Chondrocyte (in vitro differentiated cells): ENCODE measurements at regions not wholly inside any gene's neighbourhood (a gene's known extent, or its start where the extent isn't known, plus 50 kb on each side); places are given as distances from the start of the nearest gene placed in this dataset.

ENCODE experiments used
- DNase-seq: peaks from one replicate; pipeline ENCODE4 v3.0.0; 2021; ENCODE audit warnings: mixed read lengths, low spot score
- H3K27ac Mint-ChIP-seq: one replicate; pipeline ENCODE4 v1.8.0; 2021; ENCODE audit warnings: mild to moderate bottlenecking, moderate library complexity, mixed read lengths; ENCODE audit not compliant: unreplicated experiment
- H3K27me3 Mint-ChIP-seq: 2 replicates; pipeline ENCODE4 v1.8.0; 2021; ENCODE audit warnings: low read depth, mixed read lengths
- H3K36me3 Mint-ChIP-seq: 2 replicates; pipeline ENCODE4 v1.8.0; 2021; ENCODE audit warnings: low read depth, mixed read lengths
- H3K4me1 Mint-ChIP-seq: 2 replicates; pipeline ENCODE4 v1.8.0; 2021; ENCODE audit warnings: low read depth, mild to moderate bottlenecking, mixed read lengths
- H3K4me3 Mint-ChIP-seq: one replicate; pipeline ENCODE4 v1.8.0; 2021; ENCODE audit warnings: mild to moderate bottlenecking, moderate library complexity, mixed read lengths; ENCODE audit not compliant: unreplicated experiment
- H3K9me3 Mint-ChIP-seq: 2 replicates; pipeline ENCODE4 v1.8.0; 2021; ENCODE audit warnings: low read depth, mixed read lengths
- CTCF ChIP-seq: fragments of 200-600 bp; sonication (generic); IDR thresholded peaks from 2 replicates; pipeline ENCODE4 v1.5.0; 2021; ENCODE audit warnings: antibody characterized with exemption, mild to moderate bottlenecking, moderate library complexity

GRCh38 chr21:27740084-27740483 is 773.2 kb upstream of the ADAMTS5 start:
- TF ChIP-seq CTCF, result no peak
- DNase-seq, result no peak
- H3K4me3 Mint-ChIP-seq, result no peak overlapping the region
- no peak overlapping the region for H3K27ac Mint-ChIP-seq
- H3K27me3 Mint-ChIP-seq, result peaks cover 3% of the 10 kb centered on the region
- peaks cover 15% of the 10 kb centered on the region for H3K9me3 Mint-ChIP-seq
- peaks cover 2% of the 10 kb centered on the region for H3K36me3 Mint-ChIP-seq
- H3K4me1 Mint-ChIP-seq, result no peaks in the 10 kb centered on the region

GRCh38 chr21:27739187-27739586 is 772.3 kb upstream of the ADAMTS5 start:
- peaks cover under 1% of the 10 kb centered on the region for H3K27me3 Mint-ChIP-seq
- H3K27ac Mint-ChIP-seq, result no peak overlapping the region
- peaks cover 15% of the 10 kb centered on the region for H3K9me3 Mint-ChIP-seq
- H3K4me3 Mint-ChIP-seq, result no peak overlapping the region
- peaks cover under 1% of the 10 kb centered on the region for H3K36me3 Mint-ChIP-seq
- TF ChIP-seq CTCF, result no peak
- H3K4me1 Mint-ChIP-seq, result peaks cover 5% of the 10 kb centered on the region
- no peak for DNase-seq

- H3K4me3 Mint-ChIP-seq, result no peak overlapping the region
- TF ChIP-seq CTCF, result no peak
These were observed 768.8 kb upstream of the ADAMTS5 start for GRCh38 chr21:27735699-27736098.

DNA sequence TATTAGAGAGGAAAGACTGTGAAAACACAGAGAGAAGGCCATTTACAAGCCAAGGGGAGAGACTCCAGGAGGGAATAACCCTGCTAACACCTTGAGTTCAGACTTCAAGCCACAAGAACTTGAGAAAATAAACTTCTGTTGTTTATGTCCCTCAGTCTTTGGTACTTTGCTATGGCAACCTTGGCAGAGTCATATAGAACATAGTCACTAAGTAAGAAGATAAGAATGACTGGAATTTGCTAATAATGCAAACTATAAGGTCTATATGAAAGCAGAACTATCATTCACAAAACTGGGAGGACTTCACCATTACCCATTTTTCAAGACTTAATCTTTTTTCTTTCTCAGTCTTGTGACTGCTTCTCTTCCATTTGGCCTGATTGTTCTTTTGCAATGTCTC is 767.3 kb upstream of the ADAMTS5 start:
- no peak for DNase-seq
- H3K27ac Mint-ChIP-seq, result peak overlapping the region; percentile 29
- no peak for TF ChIP-seq CTCF
- peaks cover 9% of the 10 kb centered on the region for H3K4me1 Mint-ChIP-seq
- no peak overlapping the region for H3K4me3 Mint-ChIP-seq
- no peaks in the 10 kb centered on the region for H3K27me3 Mint-ChIP-seq
- peaks cover 12% of the 10 kb centered on the region for H3K9me3 Mint-ChIP-seq
- no peaks in the 10 kb centered on the region for H3K36me3 Mint-ChIP-seq

More at GRCh38 chr21:27735699-27736098, 768.8 kb upstream of the ADAMTS5 start:
- Mint-ChIP-seq H3K9me3 (peaks cover 9% of the 10 kb centered on the region), H3K4me1 (peaks cover 9% of the 10 kb centered on the region), H3K27ac (no peak overlapping the region), H3K27me3 (no peaks in the 10 kb centered on the region), H3K36me3 (no peaks in the 10 kb centered on the region)
- DNase-seq, result no peak

DNA sequence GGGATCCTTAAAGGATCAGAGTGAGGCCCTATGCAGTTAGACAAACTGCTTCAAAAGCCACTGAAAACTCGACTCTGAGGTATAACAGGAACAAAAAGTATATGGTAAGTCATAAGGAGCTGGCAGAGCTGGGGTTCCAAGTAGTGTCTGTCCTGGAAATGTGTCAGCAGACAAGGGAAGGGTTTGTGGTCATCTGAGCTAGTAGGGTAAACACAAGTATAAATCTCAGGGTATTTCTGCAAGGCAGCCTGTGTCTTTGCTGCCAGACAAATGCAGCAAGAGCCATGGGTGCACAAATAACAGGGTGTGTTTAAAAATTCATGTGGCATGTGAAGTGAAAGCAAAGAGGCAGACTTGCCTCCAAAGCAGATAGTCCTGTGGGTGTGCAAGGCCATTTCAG is 759.0 kb upstream of the ADAMTS5 start:
- peaks cover 7% of the 10 kb centered on the region for H3K4me1 Mint-ChIP-seq
- no peak for TF ChIP-seq CTCF
- H3K27ac Mint-ChIP-seq, result no peak overlapping the region
- peaks cover 2% of the 10 kb centered on the region for H3K36me3 Mint-ChIP-seq
- DNase-seq, result no peak
- peaks cover 19% of the 10 kb centered on the region for H3K9me3 Mint-ChIP-seq
- no peaks in the 10 kb centered on the region for H3K27me3 Mint-ChIP-seq
- no peak overlapping the region for H3K4me3 Mint-ChIP-seq
